ENCODE measurements at regions not wholly inside any gene's neighbourhood (a gene's known extent, or its start where the extent isn't known, plus 50 kb on each side); places are given as distances from the start of the nearest gene placed in this dataset.

DNA sequence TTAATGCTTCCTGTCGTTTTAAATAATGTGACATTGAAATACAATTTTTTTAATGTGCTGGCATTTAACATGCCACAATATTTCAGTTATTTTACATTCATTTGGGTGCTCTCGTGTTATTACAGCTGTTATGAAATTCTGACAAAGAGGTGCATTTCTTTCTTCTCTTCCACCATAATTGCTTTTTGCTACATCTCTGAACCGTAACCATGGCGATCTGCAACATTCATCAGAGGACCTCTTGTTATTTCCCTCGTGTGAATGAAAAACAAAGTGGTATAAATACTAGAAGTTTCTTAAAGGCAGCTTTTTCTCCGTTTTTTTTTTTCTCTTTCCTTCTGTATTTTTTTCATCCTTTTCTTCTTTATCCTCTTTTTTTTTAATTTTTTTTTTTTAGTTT, 316.4 kb downstream of the MCTP2 start:
- H2BK5ac ChIP-seq (ENCODE audit: low read depth, low read length): no peak overlapping the region
- no peak overlapping the region for H2AFZ ChIP-seq (ENCODE audit: low read length)
- no peak overlapping the region for H3K9ac ChIP-seq (replicated peaks in 1 of 4; ENCODE audit: extremely low read depth in 1 of 4, low read depth in 3 of 4, low read length in 3 of 4)
- H2BK20ac ChIP-seq (ENCODE audit: low read length): no peak overlapping the region
- H3K79me1 ChIP-seq (ENCODE audit: low read depth, low read length): no peaks in the 10 kb centered on the region
- H2BK15ac ChIP-seq (ENCODE audit: low read length): no peak overlapping the region
- no peaks in the 10 kb centered on the region for H3K79me2 ChIP-seq (ENCODE audit: control insufficient read depth in 1 of 2, insufficient read depth in 2 of 2, low read length in 2 of 2)
- no peak overlapping the region for H3K18ac ChIP-seq (ENCODE audit: extremely low read depth, low read length)
- H2BK12ac ChIP-seq (ENCODE audit: low read depth, low read length): no peak overlapping the region
- H4K91ac ChIP-seq (replicated peaks; ENCODE audit: insufficient read length, low read length): no peak overlapping the region
- WGBS, 2 experiments (ENCODE audit: extremely low coverage in 1 of 2, insufficient coverage in 1 of 2, insufficient read length in 1 of 2, insufficient replicate concordance in 2 of 2, low coverage in 1 of 2, low lambda C conversion rate in 2 of 2, missing lambda C conversion rate in 1 of 2): 88% methylated on average over 5 of the region's 6 CpGs; no CpG with 5 or more reads in 1 of the 2 experiments
- DNase-seq (ENCODE audit: low read depth in 1 of 2, low spot score in 2 of 2): no peak
- H3K23ac ChIP-seq (ENCODE audit: insufficient read length): no peak overlapping the region
- no peak overlapping the region for H3K4me3 ChIP-seq (ENCODE audit: extremely low read depth in 1 of 4, insufficient read depth in 2 of 4, low read depth in 3 of 4, low read length in 4 of 4)
- H3K27ac ChIP-seq (ENCODE audit: low read depth, low read length): no peak overlapping the region
- no peaks in the 10 kb centered on the region for H3K4me1 ChIP-seq (replicated peaks in 1 of 4; ENCODE audit: control insufficient read depth in 3 of 4, insufficient read depth in 4 of 4, low read length in 3 of 4)
- H3K27me3 ChIP-seq (replicated peaks in 1 of 4; ENCODE audit: control insufficient read depth in 3 of 4, extremely low read depth in 1 of 4, insufficient read depth in 3 of 4, low read length in 3 of 4): no peaks in the 10 kb centered on the region
- H4K5ac ChIP-seq (ENCODE audit: insufficient read length, low read depth, low read length): no peak overlapping the region
- no peak overlapping the region for H3K4ac ChIP-seq (replicated peaks; ENCODE audit: insufficient read length, low read depth, low read length)
- ChIA-PET CTCF (ENCODE audit: partially characterized antibody) (interaction anchor here (1.1 to 3.2 kb wide), 4 partner anchors 10 to 1085 kb away, joined by 3 to 19 read pairs (median 5); no protein-coding TSS in a partner anchor), POLR2A (ENCODE audit: partially characterized antibody) (no interaction called here)
- H3K9me3 ChIP-seq (ENCODE audit: insufficient read depth in 2 of 2, low read depth in 1 of 2, low read length in 1 of 2): no peaks in the 10 kb centered on the region
- H3K4me2 ChIP-seq (ENCODE audit: insufficient read depth in 1 of 2, low read depth in 2 of 2, low read length in 2 of 2): no peak overlapping the region
- no peaks in the 10 kb centered on the region for H3K23me2 ChIP-seq (ENCODE audit: low read depth, low read length)
- no peak overlapping the region for H3K14ac ChIP-seq (ENCODE audit: insufficient read length)
- H2BK120ac ChIP-seq (replicated peaks; ENCODE audit: low read depth, low read length): no peak overlapping the region
- H2AK5ac ChIP-seq (ENCODE audit: low read depth, low read length): no peak overlapping the region
- H4K8ac ChIP-seq (ENCODE audit: extremely low read depth, insufficient read depth, low read length): no peak overlapping the region
- H4K20me1 ChIP-seq (replicated peaks in 1 of 2; ENCODE audit: control insufficient read depth in 1 of 2, insufficient read depth in 2 of 2, low read length in 2 of 2): no peaks in the 10 kb centered on the region
- H3K36me3 ChIP-seq (ENCODE audit: control insufficient read depth in 2 of 4, insufficient read depth in 4 of 4, low read length in 3 of 4): no peaks in the 10 kb centered on the region
- H3K56ac ChIP-seq (replicated peaks; ENCODE audit: insufficient read length, low read depth, low read length): no peak overlapping the region
- no peak for FAIRE-seq
- TF ChIP-seq MAFK (IDR thresholded peaks at IDR 0.05; ENCODE audit: low read depth, low read length) (no peak), RAD21 (IDR thresholded peaks at IDR 0.05 in 1 of 2, conservative IDR thresholded peaks at IDR 0.05 in 1 of 2; ENCODE audit: low read depth in 2 of 2, low read length in 2 of 2) (no peak), EP300 (IDR thresholded peaks at IDR 0.05; ENCODE audit: borderline replicate concordance in 1 of 2, low read depth in 2 of 2, low read length in 2 of 2) (no peak)

Data from H1 (cell line).